ENCODE measurements at regions not wholly inside any gene's neighbourhood (a gene's known extent, or its start where the extent isn't known, plus 50 kb on each side); places are given as distances from the start of the nearest gene placed in this dataset.
A peak's percentile ranks its signal among the peaks of the same experiment; 100 is the strongest.

GRCh38 chr3:72257738-72258137, 472.8 kb upstream of the PROK2 start:
- no peak overlapping the region for H3K4me3 ChIP-seq
- TF ChIP-seq POLR2A (IDR thresholded peaks at IDR 0.05), result no peak
- no peak for TF ChIP-seq EP300 (IDR thresholded peaks at IDR 0.05)
- TF ChIP-seq POLR2AphosphoS5 (IDR thresholded peaks at IDR 0.05), result no peak
- TF ChIP-seq CTCF (IDR thresholded peaks at IDR 0.05), result no peak
- H3K9me3 ChIP-seq, result no peaks in the 10 kb centered on the region
- WGBS, 2 donors (ENCODE audit: low coverage in 1 of 2), result 100% methylated on average over 1 of the region's 2 CpGs; no CpG with 5 or more reads in 1 of the 2 donors
- no peaks in the 10 kb centered on the region for H3K27me3 ChIP-seq
- ATAC-seq, result no peak
- peaks cover 0 to 50% (median 18%) of the 10 kb centered on the region in 3 donors for H3K4me1 ChIP-seq
- no peaks in the 10 kb centered on the region for H3K36me3 ChIP-seq
- no peak overlapping the region for H3K27ac ChIP-seq

GRCh38 chr3:72257203-72257602, 472.3 kb upstream of the PROK2 start:
- ATAC-seq, result no peak
- 94 to 96% methylated on average over 3 to 4 of the region's 4 CpGs for WGBS, 2 donors (ENCODE audit: low coverage in 1 of 2)

GRCh38 chr3:72256716-72257115, 471.8 kb upstream of the PROK2 start:
- H3K36me3 ChIP-seq, result no peaks in the 10 kb centered on the region
- H3K27me3 ChIP-seq, result no peaks in the 10 kb centered on the region
- peaks cover 0 to 40% (median 18%) of the 10 kb centered on the region in 3 donors for H3K4me1 ChIP-seq
- no peak for ATAC-seq
- no peak for TF ChIP-seq POLR2AphosphoS5 (IDR thresholded peaks at IDR 0.05)
- no peak for TF ChIP-seq CTCF (IDR thresholded peaks at IDR 0.05)
- TF ChIP-seq EP300 (IDR thresholded peaks at IDR 0.05), result no peak
- TF ChIP-seq POLR2A (IDR thresholded peaks at IDR 0.05), result no peak
- 72% methylated on average over 4 to 6 of the region's 6 CpGs for WGBS, 2 donors (ENCODE audit: low coverage in 1 of 2)
- H3K4me3 ChIP-seq, result no peak overlapping the region
- no peak overlapping the region for H3K27ac ChIP-seq
- H3K9me3 ChIP-seq, result no peaks in the 10 kb centered on the region

More at GRCh38 chr3:72257203-72257602, 472.3 kb upstream of the PROK2 start:
- H3K9me3 ChIP-seq, result no peaks in the 10 kb centered on the region
- no peak overlapping the region for H3K4me3 ChIP-seq
- peaks cover 0 to 45% (median 18%) of the 10 kb centered on the region in 3 donors for H3K4me1 ChIP-seq
- H3K36me3 ChIP-seq, result no peaks in the 10 kb centered on the region
- no peak overlapping the region for H3K27ac ChIP-seq
- TF ChIP-seq CTCF (IDR thresholded peaks at IDR 0.05), result no peak
- TF ChIP-seq EP300 (IDR thresholded peaks at IDR 0.05), result no peak
- TF ChIP-seq POLR2AphosphoS5 (IDR thresholded peaks at IDR 0.05), result no peak
- no peak for TF ChIP-seq POLR2A (IDR thresholded peaks at IDR 0.05)
- no peaks in the 10 kb centered on the region for H3K27me3 ChIP-seq

GRCh38 chr3:72255791-72256559, 471.0 kb upstream of the PROK2 start:
- Histone ChIP-seq H3K4me1 (peaks cover 0 to 39% (median 18%) of the 10 kb centered on the region in 3 donors), H3K36me3 (no peaks in the 10 kb centered on the region), H3K27me3 (no peaks in the 10 kb centered on the region), H3K27ac (peak overlapping the region in 1 of 4 donors; percentile 57), H3K9me3 (no peaks in the 10 kb centered on the region), H3K4me3 (no peak overlapping the region)
- no peak for TF ChIP-seq EP300 (IDR thresholded peaks at IDR 0.05)
- peak in 2 of 4 experiments; percentile 11 to 27 for TF ChIP-seq CTCF (IDR thresholded peaks at IDR 0.05)
- TF ChIP-seq POLR2AphosphoS5 (IDR thresholded peaks at IDR 0.05), result peak; percentile 75
- no peak for TF ChIP-seq POLR2A (IDR thresholded peaks at IDR 0.05)
- peak; percentile 60 for ATAC-seq
- 30 to 48% methylated on average over 7 to 11 of the region's 14 CpGs for WGBS, 2 donors (ENCODE audit: low coverage in 1 of 2)

- Histone ChIP-seq H3K9me3 (no peaks in the 10 kb centered on the region), H3K36me3 (no peaks in the 10 kb centered on the region), H3K4me3 (no peak overlapping the region), H3K27me3 (no peaks in the 10 kb centered on the region), H3K27ac (peak overlapping the region in 1 of 4 donors; percentile 57), H3K4me1 (peaks cover 0 to 39% (median 18%) of the 10 kb centered on the region in 3 donors)
- TF ChIP-seq CTCF (IDR thresholded peaks at IDR 0.05) (no peak), EP300 (IDR thresholded peaks at IDR 0.05) (no peak), POLR2AphosphoS5 (IDR thresholded peaks at IDR 0.05) (peak; percentile 71), POLR2A (IDR thresholded peaks at IDR 0.05) (no peak)
- WGBS, 2 donors (ENCODE audit: low coverage in 1 of 2), result 20% methylated on average over 1 of the region's 2 CpGs; no CpG with 5 or more reads in 1 of the 2 donors
- peak; percentile 77 for ATAC-seq
Observed at GRCh38 chr3:72255191-72255590, 470.2 kb upstream of the PROK2 start.

Data from gastroesophageal sphincter (tissue), 4 donors.